CD14-positive monocyte (primary cell): ENCODE measurements at regions not wholly inside any gene's neighbourhood (a gene's known extent, or its start where the extent isn't known, plus 50 kb on each side); places are given as distances from the start of the nearest gene placed in this dataset.

Source experiments
- DNase-seq, 3 donors: peaks; one replicate each; pipeline ENCODE4 v3.0.0-alpha.2; 2011 to 2022
- H2AFZ ChIP-seq: 2 replicates; pipeline ENCODE4 v1.6.0; 2012; ENCODE audit warnings: mild to moderate bottlenecking, low read depth, low read length, inconsistent platforms; ENCODE audit not compliant: insufficient read depth, poor library complexity, severe bottlenecking
- H3K27ac ChIP-seq, 2 donors: 1 replicate in 1 of 2; 2 replicates in 1 of 2; pipeline ENCODE4 v1.5.1; 2012 to 2013; ENCODE audit warnings: low read length in 2 of 2, control low read depth in 1 of 2, inconsistent platforms in 1 of 2, low read depth in 1 of 2, mild to moderate bottlenecking in 1 of 2
- H3K27me3 ChIP-seq, 2 donors: one replicate each; pipeline versions ENCODE4 v1.6.0 to v1.6.1; 2011 to 2013; ENCODE audit warnings: low read length in 2 of 2; ENCODE audit not compliant: control insufficient read depth in 2 of 2, insufficient read depth in 2 of 2
- H3K36me3 ChIP-seq, 2 donors: replicated peaks in 1 of 2; 1 replicate in 1 of 2; 2 replicates in 1 of 2; pipeline versions ENCODE4 v1.5.1 to v1.6.1; 2012 to 2013; ENCODE audit warnings: low read length in 2 of 2, control low read depth in 1 of 2, inconsistent platforms in 1 of 2, mild to moderate bottlenecking in 1 of 2; ENCODE audit not compliant: insufficient read depth in 2 of 2, control insufficient read depth in 1 of 2
- H3K4me1 ChIP-seq, 2 donors: 1 replicate in 1 of 2; 2 replicates in 1 of 2; pipeline versions ENCODE4 v1.5.1 to v1.6.1; 2012 to 2013; ENCODE audit warnings: low read length in 2 of 2, control low read depth in 1 of 2, inconsistent platforms in 1 of 2, mild to moderate bottlenecking in 1 of 2, moderate library complexity in 1 of 2; ENCODE audit not compliant: insufficient read depth in 2 of 2, control insufficient read depth in 1 of 2
- H3K4me2 ChIP-seq: replicated peaks from 2 replicates; pipeline ENCODE3; 2012; ENCODE audit warnings: low read length, moderate library complexity, mild to moderate bottlenecking; ENCODE audit not compliant: poor library complexity, severe bottlenecking; ENCODE audit errors: extremely low read depth
- H3K4me3 ChIP-seq, 3 experiments: fragments of 200-600 bp in 1 of 3; sonication (generic) in 1 of 3; replicated peaks in 1 of 3; 1 replicate in 2 of 3; 2 replicates in 1 of 3; pipeline ENCODE4 v1.5.1; 2011 to 2013; ENCODE audit warnings: low read length in 3 of 3, mild to moderate bottlenecking in 3 of 3, control low read depth in 2 of 3, low read depth in 2 of 3, inconsistent platforms in 1 of 3, moderate library complexity in 1 of 3
- H3K79me2 ChIP-seq: 2 replicates; pipeline ENCODE4 v1.6.0; 2012; ENCODE audit warnings: mild to moderate bottlenecking, control low read depth, inconsistent platforms, low read length, moderate library complexity; ENCODE audit not compliant: insufficient read depth
- H3K9ac ChIP-seq: 2 replicates; pipeline ENCODE4 v1.6.0; 2017; ENCODE audit warnings: low read length, mild to moderate bottlenecking; ENCODE audit not compliant: insufficient read depth, poor library complexity, severe bottlenecking
- H3K9me3 ChIP-seq, 2 donors: replicated peaks in 1 of 2; 1 replicate in 1 of 2; 2 replicates in 1 of 2; pipeline versions ENCODE4 v1.5.1 to v1.6.1; 2012 to 2013; ENCODE audit warnings: low read length in 2 of 2, control low read depth in 1 of 2; ENCODE audit not compliant: control insufficient read depth in 1 of 2, insufficient read depth in 1 of 2
- H4K20me1 ChIP-seq: 2 replicates; pipeline ENCODE4 v1.6.0; 2012; ENCODE audit warnings: mild to moderate bottlenecking, low read length, control low read depth, moderate library complexity; ENCODE audit not compliant: insufficient read depth
- H3K27ac Mint-ChIP-seq, 7 donors: one replicate each; pipeline ENCODE4 v1.8.0; 2020; ENCODE audit warnings: mild to moderate bottlenecking in 7 of 7, mixed read lengths in 7 of 7, moderate library complexity in 6 of 7, inconsistent platforms in 2 of 7
- H3K27me3 Mint-ChIP-seq, 3 donors: one replicate each; pipeline ENCODE4 v1.8.0; 2021 to 2022; ENCODE audit warnings: low read depth in 3 of 3, mild to moderate bottlenecking in 3 of 3, mixed read lengths in 3 of 3, moderate library complexity in 3 of 3, inconsistent platforms in 1 of 3
- H3K36me3 Mint-ChIP-seq, 2 donors: one replicate each; pipeline ENCODE4 v1.8.0; 2020; ENCODE audit warnings: mixed read lengths in 2 of 2, inconsistent platforms in 1 of 2, mild to moderate bottlenecking in 1 of 2
- H3K4me1 Mint-ChIP-seq: one replicate; pipeline ENCODE4 v1.8.0; 2020; ENCODE audit warnings: mild to moderate bottlenecking, mixed read lengths
- H3K4me3 Mint-ChIP-seq, 2 donors: one replicate each; pipeline ENCODE4 v1.8.0; 2020; ENCODE audit warnings: mild to moderate bottlenecking in 2 of 2, mixed read lengths in 2 of 2, moderate library complexity in 1 of 2
- H3K9me3 Mint-ChIP-seq, 7 donors: one replicate each; pipeline ENCODE4 v1.8.0; 2020 to 2022; ENCODE audit warnings: mixed read lengths in 7 of 7, mild to moderate bottlenecking in 6 of 7, moderate library complexity in 6 of 7, inconsistent platforms in 2 of 7
- CTCF ChIP-seq: fragments of 200-600 bp; IDR thresholded peaks from one replicate; pipeline ENCODE4 v1.8.0; 2022; ENCODE audit warnings: antibody characterized with exemption, mild to moderate bottlenecking
- WGBS: methylation state at CpG from one replicate; pipeline ENCODE4 v1.1.5; 2013; ENCODE audit warnings: missing lambda C conversion rate; ENCODE audit not compliant: insufficient coverage; 5-methylcytosine and 5-hydroxymethylcytosine counted together
- intact Hi-C, 2 donors: fragments of 100-400 bp; cut with micrococcal nuclease; formaldehyde crosslinking; loops; one replicate each; pipeline versions ENCODE4 v1.15.0 to v1.15.1; 2023

- no peak for DNase-seq
- intact Hi-C loops: no loop called here
- H3K79me2 ChIP-seq: no peaks in the 10 kb centered on the region
- H3K4me2 ChIP-seq: no peak overlapping the region
- no peak overlapping the region for H3K4me3 ChIP-seq
- H3K27ac Mint-ChIP-seq: no peak overlapping the region
- H3K4me1 Mint-ChIP-seq: no peaks in the 10 kb centered on the region
- H3K9me3 Mint-ChIP-seq: no peaks in the 10 kb centered on the region
- WGBS: no CpG with 5 or more reads among the region's 3 CpGs
- H2AFZ ChIP-seq: no peak overlapping the region
- no peaks in the 10 kb centered on the region for H3K36me3 Mint-ChIP-seq
- H3K4me1 ChIP-seq: no peaks in the 10 kb centered on the region
- TF ChIP-seq CTCF: no peak
- no peaks in the 10 kb centered on the region for H3K9me3 ChIP-seq
- H3K4me3 Mint-ChIP-seq: no peak overlapping the region
- H3K27ac ChIP-seq: no peak overlapping the region
- no peak overlapping the region for H3K9ac ChIP-seq
- H3K36me3 ChIP-seq: no peaks in the 10 kb centered on the region
- H4K20me1 ChIP-seq: no peaks in the 10 kb centered on the region
- no peaks in the 10 kb centered on the region for H3K27me3 ChIP-seq
- H3K27me3 Mint-ChIP-seq: no peaks in the 10 kb centered on the region
Observed at GRCh38 chr4:126604268-126604867, 1028.4 kb upstream of the INTU start.

- no CpG with 5 or more reads among the region's 1 CpG for WGBS
- H3K27me3 Mint-ChIP-seq: no peaks in the 10 kb centered on the region
Observed at GRCh38 chr4:126610933-126611332, 1021.8 kb upstream of the INTU start.

More at GRCh38 chr4:126610933-126611332, 1021.8 kb upstream of the INTU start:
- no peak overlapping the region for H3K4me3 ChIP-seq
- Mint-ChIP-seq H3K36me3 (no peaks in the 10 kb centered on the region), H3K4me3 (no peak overlapping the region), H3K27ac (no peak overlapping the region), H3K4me1 (no peaks in the 10 kb centered on the region), H3K9me3 (peaks cover 0 to 2% (median 1%) of the 10 kb centered on the region in 7 donors)
- no peaks in the 10 kb centered on the region for H3K27me3 ChIP-seq
- intact Hi-C loops: no loop called here
- H3K79me2 ChIP-seq: no peaks in the 10 kb centered on the region
- no peaks in the 10 kb centered on the region for H4K20me1 ChIP-seq
- TF ChIP-seq CTCF: no peak
- H3K9me3 ChIP-seq: no peaks in the 10 kb centered on the region
- H3K4me1 ChIP-seq: no peaks in the 10 kb centered on the region
- no peak overlapping the region for H3K4me2 ChIP-seq
- no peak for DNase-seq
- H3K9ac ChIP-seq: no peak overlapping the region
- no peaks in the 10 kb centered on the region for H3K36me3 ChIP-seq
- H2AFZ ChIP-seq: no peak overlapping the region
- no peak overlapping the region for H3K27ac ChIP-seq
